ENCODE measurements at regions not wholly inside any gene's neighbourhood (a gene's known extent, or its start where the extent isn't known, plus 50 kb on each side); places are given as distances from the start of the nearest gene placed in this dataset.

GRCh38 chr20:7178004-7178403 is 410.5 kb downstream of the BMP2 start:
- DNase-seq, result no peak

GRCh38 chr20:7180256-7181045 is 413.0 kb downstream of the BMP2 start:
- no peak for DNase-seq

- no peak for DNase-seq
Observed at GRCh38 chr20:7189231-7189630, 421.7 kb downstream of the BMP2 start.

- DNase-seq, result no peak
Observed at GRCh38 chr20:7193681-7194080, 426.2 kb downstream of the BMP2 start.

GRCh38 chr20:7195704-7196103 is 428.2 kb downstream of the BMP2 start:
- no peak for DNase-seq

GRCh38 chr20:7196481-7196880 is 429.0 kb downstream of the BMP2 start:
- no peak for DNase-seq

GRCh38 chr20:7199861-7200260 is 432.4 kb downstream of the BMP2 start:
- no peak for DNase-seq

GRCh38 chr20:7207186-7207798 is 439.8 kb downstream of the BMP2 start:
- DNase-seq, result no peak

- DNase-seq, result no peak
Observed at GRCh38 chr20:7210910-7211309, 443.4 kb downstream of the BMP2 start.

- DNase-seq, result no peak
Observed at GRCh38 chr20:7214081-7214740, 446.7 kb downstream of the BMP2 start.

- DNase-seq, result no peak
Observed at GRCh38 chr20:7217606-7218005, 450.1 kb downstream of the BMP2 start.

GRCh38 chr20:7220755-7221154 is 453.3 kb downstream of the BMP2 start:
- no peak for DNase-seq

- peak; percentile 55 for DNase-seq
Observed at GRCh38 chr20:7226156-7226555, 458.7 kb downstream of the BMP2 start.

GRCh38 chr20:7231303-7231702 is 463.8 kb downstream of the BMP2 start:
- no peak for DNase-seq

- DNase-seq, result no peak
Observed at GRCh38 chr20:7232796-7233195, 465.3 kb downstream of the BMP2 start.

GRCh38 chr20:7237251-7237650 is 469.8 kb downstream of the BMP2 start:
- no peak for DNase-seq

- no peak for DNase-seq
Observed at GRCh38 chr20:7240490-7240889, 473.0 kb downstream of the BMP2 start.

GRCh38 chr20:7248281-7249201 is 481.1 kb downstream of the BMP2 start:
- no peak for DNase-seq

- no peak for DNase-seq
Observed at GRCh38 chr20:7250337-7250736, 482.9 kb downstream of the BMP2 start.

GRCh38 chr20:7257099-7257498 is 489.6 kb downstream of the BMP2 start:
- no peak for DNase-seq

- DNase-seq, result no peak
Observed at GRCh38 chr20:7257692-7258466, 490.4 kb downstream of the BMP2 start.

- no peak for DNase-seq
Observed at GRCh38 chr20:7262803-7263202, 495.3 kb downstream of the BMP2 start.
